Mucosa of rectum (tissue), 2 donors: ENCODE measurements at regions not wholly inside any gene's neighbourhood (a gene's known extent, or its start where the extent isn't known, plus 50 kb on each side); places are given as distances from the start of the nearest gene placed in this dataset.

Experiments used
- H3K27ac ChIP-seq, 2 donors: one replicate each; pipeline ENCODE4 v1.7.0; 2013; ENCODE audit warnings: inconsistent platforms in 2 of 2, low read depth in 2 of 2, low read length in 2 of 2
- H3K27me3 ChIP-seq, 2 donors: one replicate each; pipeline ENCODE4 v1.7.0; 2013; ENCODE audit warnings: low read length in 2 of 2; ENCODE audit not compliant: control insufficient read depth in 2 of 2, insufficient read depth in 2 of 2
- H3K36me3 ChIP-seq, 2 donors: one replicate each; pipeline ENCODE4 v1.7.0; 2013; ENCODE audit warnings: low read length in 2 of 2; ENCODE audit not compliant: control insufficient read depth in 2 of 2, insufficient read depth in 2 of 2
- H3K4me1 ChIP-seq, 2 donors: one replicate each; pipeline ENCODE4 v1.7.0; 2013; ENCODE audit warnings: low read length in 2 of 2, mild to moderate bottlenecking in 1 of 2; ENCODE audit not compliant: control insufficient read depth in 2 of 2, insufficient read depth in 2 of 2
- H3K4me3 ChIP-seq, 2 donors: one replicate each; pipeline ENCODE4 v1.7.0; 2013; ENCODE audit warnings: low read length in 2 of 2
- H3K9ac ChIP-seq, 2 donors: one replicate each; pipeline ENCODE4 v1.7.0; 2013; ENCODE audit warnings: low read length in 2 of 2, low read depth in 1 of 2, mild to moderate bottlenecking in 1 of 2
- H3K9me3 ChIP-seq, 2 donors: one replicate each; pipeline ENCODE4 v1.7.0; 2013; ENCODE audit warnings: low read length in 2 of 2; ENCODE audit not compliant: control insufficient read depth in 2 of 2
- donor health status: healthy.
- donor health status: Normal muscosa, but diverticular disease.

- Histone ChIP-seq H3K27me3 (no peaks in the 10 kb centered on the region), H3K9ac (no peak overlapping the region), H3K36me3 (no peaks in the 10 kb centered on the region), H3K9me3 (no peaks in the 10 kb centered on the region), H3K27ac (no peak overlapping the region), H3K4me3 (no peak overlapping the region), H3K4me1 (no peaks in the 10 kb centered on the region)
These were observed 1532.4 kb upstream of the TENM3 start for GRCh38 chr4:180710628-180711337.

GRCh38 chr4:180717451-180718033 lies 1525.7 kb upstream of the TENM3 start:
- Histone ChIP-seq H3K4me3 (no peak overlapping the region), H3K4me1 (no peaks in the 10 kb centered on the region), H3K27me3 (no peaks in the 10 kb centered on the region), H3K9ac (no peak overlapping the region), H3K9me3 (no peaks in the 10 kb centered on the region), H3K36me3 (no peaks in the 10 kb centered on the region), H3K27ac (no peak overlapping the region)

- H3K27ac ChIP-seq: no peak overlapping the region
- H3K4me3 ChIP-seq: no peak overlapping the region
- no peaks in the 10 kb centered on the region for H3K4me1 ChIP-seq
- no peaks in the 10 kb centered on the region for H3K27me3 ChIP-seq
- H3K36me3 ChIP-seq: no peaks in the 10 kb centered on the region
- no peaks in the 10 kb centered on the region for H3K9me3 ChIP-seq
- H3K9ac ChIP-seq: no peak overlapping the region
These were observed 1521.8 kb upstream of the TENM3 start for GRCh38 chr4:180721356-180721755.

GRCh38 chr4:180726611-180727010 lies 1516.6 kb upstream of the TENM3 start:
- Histone ChIP-seq H3K9ac (no peak overlapping the region), H3K4me1 (no peaks in the 10 kb centered on the region), H3K4me3 (no peak overlapping the region), H3K36me3 (no peaks in the 10 kb centered on the region), H3K9me3 (no peaks in the 10 kb centered on the region), H3K27me3 (no peaks in the 10 kb centered on the region), H3K27ac (no peak overlapping the region)

GRCh38 chr4:180727478-180727877 lies 1515.7 kb upstream of the TENM3 start:
- no peaks in the 10 kb centered on the region for H3K36me3 ChIP-seq
- H3K4me1 ChIP-seq: no peaks in the 10 kb centered on the region
- H3K4me3 ChIP-seq: no peak overlapping the region
- no peaks in the 10 kb centered on the region for H3K27me3 ChIP-seq
- no peaks in the 10 kb centered on the region for H3K9me3 ChIP-seq
- H3K27ac ChIP-seq: no peak overlapping the region
- H3K9ac ChIP-seq: no peak overlapping the region

DNA sequence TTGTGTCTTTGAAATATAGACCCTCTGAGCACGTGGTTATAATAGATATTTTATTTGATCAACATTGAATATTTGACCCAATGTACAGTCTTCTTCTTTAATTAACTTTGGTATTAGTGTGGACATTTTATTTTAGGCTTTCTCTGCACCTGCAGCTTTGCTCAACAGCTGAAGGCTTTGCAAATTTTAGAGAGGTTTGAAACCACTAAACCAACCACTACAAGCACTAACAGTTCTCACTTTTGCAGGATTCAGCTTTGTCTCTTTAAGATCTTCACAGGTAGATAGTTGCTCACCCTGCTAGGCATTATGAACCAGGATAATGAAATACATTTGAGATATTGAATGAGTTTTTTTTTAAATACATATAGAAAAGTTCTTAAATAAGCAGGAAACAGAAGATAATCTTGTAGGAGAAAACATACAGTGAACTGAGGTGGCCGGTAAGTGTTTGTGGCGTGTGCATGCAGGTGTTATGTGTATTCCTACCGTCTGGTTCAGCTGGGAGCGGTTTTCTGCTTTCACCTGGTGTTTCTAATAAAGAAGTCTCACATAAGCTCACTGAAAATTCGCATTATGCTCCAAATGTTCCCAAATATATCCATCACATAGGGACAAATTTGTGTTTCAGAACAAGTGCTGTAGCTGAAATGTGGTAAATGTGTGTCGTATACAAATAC lies 1508.3 kb upstream of the TENM3 start:
- Histone ChIP-seq H3K4me1 (no peaks in the 10 kb centered on the region), H3K36me3 (no peaks in the 10 kb centered on the region), H3K9me3 (no peaks in the 10 kb centered on the region), H3K9ac (no peak overlapping the region), H3K4me3 (no peak overlapping the region), H3K27ac (no peak overlapping the region), H3K27me3 (no peaks in the 10 kb centered on the region)

DNA sequence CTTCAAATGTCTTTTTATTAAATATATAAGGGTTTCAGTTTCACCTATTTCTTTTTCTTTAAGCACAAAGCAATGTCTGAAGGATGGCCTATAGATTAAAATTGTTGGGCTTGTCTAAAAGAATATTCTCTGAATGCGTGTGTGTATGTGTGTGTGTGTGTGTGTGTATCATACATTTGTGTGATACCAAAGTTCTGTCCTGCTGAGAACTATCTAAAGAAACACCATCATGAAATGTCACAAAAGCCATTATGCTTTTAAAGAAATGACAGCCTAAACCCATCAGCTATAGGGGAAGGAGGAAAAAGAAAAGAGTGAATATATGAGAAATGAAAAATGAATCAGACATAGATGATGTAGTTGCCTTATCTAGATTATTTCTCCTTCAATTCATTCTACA lies 1501.5 kb upstream of the TENM3 start:
- Histone ChIP-seq H3K9me3 (no peaks in the 10 kb centered on the region), H3K36me3 (no peaks in the 10 kb centered on the region), H3K27ac (no peak overlapping the region), H3K27me3 (no peaks in the 10 kb centered on the region), H3K4me1 (no peaks in the 10 kb centered on the region), H3K9ac (no peak overlapping the region), H3K4me3 (no peak overlapping the region)

- no peaks in the 10 kb centered on the region for H3K36me3 ChIP-seq
- H3K27ac ChIP-seq: no peak overlapping the region
- H3K9ac ChIP-seq: no peak overlapping the region
- H3K27me3 ChIP-seq: no peaks in the 10 kb centered on the region
- H3K9me3 ChIP-seq: no peaks in the 10 kb centered on the region
- H3K4me3 ChIP-seq: no peak overlapping the region
- H3K4me1 ChIP-seq: no peaks in the 10 kb centered on the region
These were observed 1498.2 kb upstream of the TENM3 start for GRCh38 chr4:180745019-180745418.

DNA sequence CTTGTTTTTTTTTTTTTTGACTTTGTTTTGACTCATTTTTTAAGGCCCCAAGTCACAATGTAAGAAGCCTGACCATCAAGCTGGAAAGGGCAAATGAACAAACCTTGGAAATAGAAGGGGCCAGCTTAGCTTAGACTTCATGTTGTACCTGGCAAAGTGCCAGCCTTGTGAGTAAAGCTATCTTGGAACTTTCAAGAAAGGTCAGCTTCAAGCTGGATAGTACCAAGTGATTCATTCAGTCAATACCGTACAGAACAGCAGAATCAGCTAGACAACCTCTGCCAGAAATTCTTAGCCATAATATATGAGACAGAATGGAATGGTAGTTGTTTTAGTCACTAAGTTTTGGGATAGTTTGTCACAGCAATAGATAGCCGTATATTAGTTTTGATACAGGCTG lies 1492.2 kb upstream of the TENM3 start:
- H3K4me3 ChIP-seq: no peak overlapping the region
- no peaks in the 10 kb centered on the region for H3K9me3 ChIP-seq
- no peaks in the 10 kb centered on the region for H3K36me3 ChIP-seq
- no peaks in the 10 kb centered on the region for H3K4me1 ChIP-seq
- H3K27ac ChIP-seq: no peak overlapping the region
- no peak overlapping the region for H3K9ac ChIP-seq
- no peaks in the 10 kb centered on the region for H3K27me3 ChIP-seq

DNA sequence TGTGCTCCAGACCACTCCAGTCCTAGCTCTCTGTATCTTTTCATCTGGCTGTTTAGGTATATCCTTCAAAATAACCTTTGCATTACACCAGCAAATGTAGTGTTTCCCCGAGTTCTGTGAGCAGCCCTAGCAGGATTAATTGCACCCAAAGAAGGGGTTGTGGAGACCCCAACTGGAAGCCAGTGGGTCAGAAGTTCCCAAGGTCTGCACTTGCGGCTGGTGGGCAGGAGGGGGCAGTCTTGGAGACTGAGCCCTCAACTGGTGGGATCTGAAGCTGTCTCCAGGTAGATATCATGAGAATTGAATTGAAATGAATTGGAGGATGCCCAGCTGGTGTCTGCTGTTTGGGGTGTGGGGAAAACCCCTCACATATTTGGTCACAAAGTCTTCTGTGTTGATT lies 1485.3 kb upstream of the TENM3 start:
- Histone ChIP-seq H3K27ac (no peak overlapping the region), H3K36me3 (no peaks in the 10 kb centered on the region), H3K4me3 (no peak overlapping the region), H3K27me3 (no peaks in the 10 kb centered on the region), H3K9me3 (no peaks in the 10 kb centered on the region), H3K4me1 (no peaks in the 10 kb centered on the region), H3K9ac (no peak overlapping the region)
